GM13976 (cell line): ENCODE measurements at regions not wholly inside any gene's neighbourhood (a gene's known extent, or its start where the extent isn't known, plus 50 kb on each side); places are given as distances from the start of the nearest gene placed in this dataset.
"Not testable (repeated sequence)": the region's sequence is repeated elsewhere in the genome, so short reads cannot be mapped to it uniquely, and the experiment has no call there.

Source experiments
- DNase-seq: peaks from one replicate; pipeline ENCODE4 v3.0.0; 2012; ENCODE audit warnings: low spot score
- CTCF ChIP-seq: IDR thresholded peaks from 2 replicates; pipeline ENCODE4 v1.5.1; 2012; ENCODE audit warnings: borderline replicate concordance, mild to moderate bottlenecking; ENCODE audit not compliant: insufficient read depth; ENCODE audit errors: extremely low read depth, missing control alignments, control extremely low read depth
- in situ Hi-C: fragments of 300-500 bp; cut with MboI; formaldehyde crosslinking; loops from one replicate; pipeline ENCODE4 v1.12.0; 2022; ENCODE audit warnings: low sequenced_read_pairs, mixed read lengths, inconsistent platforms; ENCODE audit not compliant: unreplicated experiment

- TF ChIP-seq CTCF = no peak
- in situ Hi-C loops = no loop called here
- no peak for DNase-seq
Measured at GRCh38 chr3:87761341-87761740, 297.5 kb downstream of the CGGBP1 start.

DNA sequence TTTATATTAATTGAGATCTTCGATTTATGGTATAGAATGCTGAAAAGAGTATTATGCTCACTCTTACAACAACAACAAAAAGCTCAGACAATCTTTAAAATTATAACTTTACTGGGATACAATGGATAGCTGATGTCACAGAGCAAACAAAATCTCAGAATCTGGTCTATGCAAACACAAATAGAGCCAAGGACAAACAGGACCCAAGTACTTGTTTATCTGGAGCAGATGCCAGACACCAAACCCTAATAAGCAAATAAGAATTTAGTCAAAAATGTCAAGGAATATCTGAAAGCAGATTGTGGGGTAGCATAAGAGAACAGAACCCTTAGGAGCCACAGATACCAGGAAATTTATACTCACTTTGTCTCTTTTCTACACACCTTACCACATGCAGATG, 302.2 kb downstream of the CGGBP1 start:
- in situ Hi-C loops = no loop called here
- no peak for TF ChIP-seq CTCF
- no peak for DNase-seq

GRCh38 chr3:87755852-87756251, 303.0 kb downstream of the CGGBP1 start:
- DNase-seq = no peak
- in situ Hi-C loops = no loop called here
- TF ChIP-seq CTCF = no peak

DNA sequence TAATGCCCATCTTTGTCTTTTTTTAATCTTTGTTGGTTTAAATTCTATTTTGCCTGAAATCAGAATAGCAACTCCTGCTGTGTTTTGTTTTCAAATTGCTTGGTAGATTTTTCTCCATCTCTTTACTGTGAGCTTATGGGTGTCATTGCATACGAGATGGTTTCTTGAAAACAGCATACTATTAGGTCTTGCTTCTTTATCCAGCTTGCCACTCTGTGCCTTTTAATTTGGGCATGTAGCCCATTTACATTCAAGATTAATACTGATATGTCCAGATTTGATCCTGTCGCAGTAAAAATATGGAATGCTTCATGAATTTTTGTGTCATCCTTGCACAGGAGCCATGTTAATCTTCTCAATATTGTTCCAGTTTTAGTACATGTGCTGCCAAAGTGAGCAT, 316.6 kb downstream of the CGGBP1 start:
- TF ChIP-seq CTCF = no peak
- in situ Hi-C loops = no loop called here
- no peak for DNase-seq

GRCh38 chr3:87740894-87741293, 317.9 kb downstream of the CGGBP1 start:
- in situ Hi-C loops = not testable (repeated sequence)

GRCh38 chr3:87737817-87738216, 321.0 kb downstream of the CGGBP1 start:
- DNase-seq, in situ Hi-C loops: not testable (repeated sequence)

More at GRCh38 chr3:87740894-87741293, 317.9 kb downstream of the CGGBP1 start:
- not testable (repeated sequence) for DNase-seq

DNA sequence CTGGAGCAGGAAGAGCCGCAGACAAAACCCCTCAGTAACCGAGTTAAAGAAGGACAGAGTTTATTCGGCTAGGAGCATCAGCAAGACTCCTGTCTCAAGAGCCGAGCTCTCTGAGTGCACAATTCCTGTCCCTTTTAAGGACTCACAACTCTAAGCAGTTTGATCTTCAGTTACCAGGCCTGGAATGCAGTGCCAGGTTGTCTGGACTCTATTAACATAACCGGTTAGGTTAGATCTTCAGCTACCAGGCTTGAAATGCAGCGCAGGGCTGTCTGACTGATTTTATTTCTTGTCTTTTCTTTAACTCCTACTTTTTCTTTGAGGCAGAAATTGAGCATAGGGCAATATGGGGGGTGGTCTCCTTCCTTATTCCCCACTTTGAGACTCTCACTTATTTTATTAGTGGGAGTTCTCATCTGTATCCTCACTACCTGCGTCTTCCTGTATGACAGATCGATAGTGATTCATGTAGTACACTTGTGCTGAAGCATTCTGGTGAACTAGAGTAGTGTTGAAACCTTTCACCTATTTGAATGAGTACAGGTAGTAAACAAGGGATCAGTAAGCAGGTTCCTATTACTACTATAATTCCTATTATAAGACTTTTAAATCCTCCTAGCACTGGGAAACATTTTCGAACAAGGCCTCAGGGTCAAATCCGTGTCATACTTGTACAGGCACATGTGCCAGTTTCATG, 325.0 kb downstream of the CGGBP1 start:
- in situ Hi-C loops = no loop called here
- no peak for DNase-seq
- no peak for TF ChIP-seq CTCF

DNA sequence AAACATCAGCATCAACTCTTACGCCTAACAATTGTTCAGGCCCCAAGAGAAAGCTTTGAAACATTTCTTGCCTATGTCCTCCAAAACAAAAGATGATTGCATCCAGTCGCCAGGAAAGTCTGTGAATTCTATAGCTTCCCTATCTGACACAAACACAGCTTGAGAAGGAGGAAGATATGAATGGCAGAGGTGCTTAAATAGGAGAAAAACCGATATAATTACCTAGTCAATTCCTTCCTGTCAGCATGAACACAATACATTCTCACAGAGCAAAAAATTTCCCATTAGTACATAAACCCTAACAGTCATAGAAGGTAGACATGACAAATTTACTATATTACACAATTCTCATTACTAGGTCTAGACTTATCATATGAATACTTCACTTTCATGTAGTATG, 326.5 kb downstream of the CGGBP1 start:
- TF ChIP-seq CTCF = no peak
- in situ Hi-C loops = no loop called here
- no peak for DNase-seq
